Neural progenitor cell (in vitro differentiated cells): ENCODE measurements at regions not wholly inside any gene's neighbourhood (a gene's known extent, or its start where the extent isn't known, plus 50 kb on each side); places are given as distances from the start of the nearest gene placed in this dataset.

Source experiments
- EZH2 ChIP-seq: fragments of 200-600 bp; sonication (generic); IDR thresholded peaks from 2 replicates; pipeline ENCODE4 v1.6.1; 2017; ENCODE audit warnings: antibody characterized with exemption, mild to moderate bottlenecking, moderate library complexity
- TF ChIP-seq, protein P1 (sequence below): fragments of 200-600 bp; sonication (generic); IDR thresholded peaks from 2 replicates; pipeline ENCODE4 v1.5.1; 2017; ENCODE audit warnings: antibody characterized with exemption, mild to moderate bottlenecking

- TF ChIP-seq, protein P1, sequence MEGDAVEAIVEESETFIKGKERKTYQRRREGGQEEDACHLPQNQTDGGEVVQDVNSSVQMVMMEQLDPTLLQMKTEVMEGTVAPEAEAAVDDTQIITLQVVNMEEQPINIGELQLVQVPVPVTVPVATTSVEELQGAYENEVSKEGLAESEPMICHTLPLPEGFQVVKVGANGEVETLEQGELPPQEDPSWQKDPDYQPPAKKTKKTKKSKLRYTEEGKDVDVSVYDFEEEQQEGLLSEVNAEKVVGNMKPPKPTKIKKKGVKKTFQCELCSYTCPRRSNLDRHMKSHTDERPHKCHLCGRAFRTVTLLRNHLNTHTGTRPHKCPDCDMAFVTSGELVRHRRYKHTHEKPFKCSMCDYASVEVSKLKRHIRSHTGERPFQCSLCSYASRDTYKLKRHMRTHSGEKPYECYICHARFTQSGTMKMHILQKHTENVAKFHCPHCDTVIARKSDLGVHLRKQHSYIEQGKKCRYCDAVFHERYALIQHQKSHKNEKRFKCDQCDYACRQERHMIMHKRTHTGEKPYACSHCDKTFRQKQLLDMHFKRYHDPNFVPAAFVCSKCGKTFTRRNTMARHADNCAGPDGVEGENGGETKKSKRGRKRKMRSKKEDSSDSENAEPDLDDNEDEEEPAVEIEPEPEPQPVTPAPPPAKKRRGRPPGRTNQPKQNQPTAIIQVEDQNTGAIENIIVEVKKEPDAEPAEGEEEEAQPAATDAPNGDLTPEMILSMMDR, result no peak
- TF ChIP-seq EZH2, result no peak
Observed at GRCh38 chr18:77973745-77974144, 724.1 kb downstream of the GALR1 start.
